ENCODE measurements at regions not wholly inside any gene's neighbourhood (a gene's known extent, or its start where the extent isn't known, plus 50 kb on each side); places are given as distances from the start of the nearest gene placed in this dataset.

- TF ChIP-seq EZH2 (IDR thresholded peaks at IDR 0.05; ENCODE audit: low read length, unreplicated experiment), result no peak
- no peak for TF ChIP-seq CTCF (conservative IDR thresholded peaks at IDR 0.05; ENCODE audit: low read depth, low read length)
- no peak for TF ChIP-seq EZH2phosphoT487 (IDR thresholded peaks at IDR 0.05; ENCODE audit: borderline replicate concordance, low read length)
- Histone ChIP-seq H3K9me3 (ENCODE audit: low read length) (no peaks in the 10 kb centered on the region), H3K4me1 (ENCODE audit: insufficient read depth, low read length) (peaks cover 4% of the 10 kb centered on the region; the same call in 1 of the 2 replicates), H3K9ac (ENCODE audit: low read length) (no peak overlapping the region), H3K27me3 (ENCODE audit: low read length) (no peaks in the 10 kb centered on the region), H3K27ac (ENCODE audit: low read length) (no peak overlapping the region), H3F3A (ENCODE audit: low read length, unreplicated experiment) (no peaks in the 10 kb centered on the region), H3K36me3 (ENCODE audit: low read depth, low read length) (no peaks in the 10 kb centered on the region), H3K4me3 (ENCODE audit: low read length) (no peak overlapping the region), H4K20me1 (ENCODE audit: low read length) (no peaks in the 10 kb centered on the region), H2AFZ (ENCODE audit: low read length) (peak overlapping the region; percentile 63), H3K79me2 (ENCODE audit: low read length) (no peaks in the 10 kb centered on the region), H3K4me2 (ENCODE audit: low read length) (0 out of 2 replicates have a peak overlapping the region, but pooled peaks have one; percentile 28), H3K9me2 (replicated peaks; ENCODE audit: low read length) (no peaks in the 10 kb centered on the region)
- ChIA-PET POLR2A (ENCODE audit: unreplicated experiment) (no interaction called here), CTCF (no interaction called here)
- no peak for DNase-seq
- intact Hi-C loops (cut with micrococcal nuclease), result no loop called here
- no TSS peak for BruUV-seq (replicated peaks)
- ATAC-seq, result no peak
Measured at GRCh38 chr4:117529401-117529800, 444.0 kb upstream of the TRAM1L1 start.

DNA sequence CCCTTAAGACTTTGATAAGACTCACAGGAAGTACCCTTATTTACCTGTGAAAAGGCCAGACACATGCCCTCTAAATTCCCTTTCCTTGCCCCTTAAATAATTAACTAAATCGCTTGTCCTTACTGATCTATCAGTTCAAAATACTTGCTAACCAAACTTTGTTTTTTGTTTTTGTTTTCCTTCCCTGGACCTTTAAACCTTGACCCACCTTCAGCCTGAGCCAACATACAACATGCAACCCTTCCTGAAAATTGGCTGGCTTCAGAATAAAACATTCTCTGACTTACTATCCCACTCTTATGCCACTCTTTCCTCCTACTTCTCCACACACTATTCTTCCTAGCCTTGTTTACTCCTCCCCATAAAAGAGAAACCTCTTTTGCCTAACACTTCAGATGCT, 448.1 kb upstream of the TRAM1L1 start:
- CTCF ChIA-PET, result no interaction called here
- BruUV-seq (replicated peaks), result no TSS peak
- ATAC-seq, result no peak

More for the DNA sequence above, 448.1 kb upstream of the TRAM1L1 start:
- Histone ChIP-seq H3K4me2 (ENCODE audit: low read length) (no peak overlapping the region), H3K27ac (ENCODE audit: low read length) (no peak overlapping the region), H4K20me1 (ENCODE audit: low read length) (no peaks in the 10 kb centered on the region), H3K4me1 (ENCODE audit: insufficient read depth, low read length) (peaks cover 3% of the 10 kb centered on the region; the same call in 1 of the 2 replicates), H2AFZ (ENCODE audit: low read length) (no peak overlapping the region), H3K9ac (ENCODE audit: low read length) (no peak overlapping the region), H3K9me3 (ENCODE audit: low read length) (no peaks in the 10 kb centered on the region), H3K4me3 (ENCODE audit: low read length) (no peak overlapping the region), H3K79me2 (ENCODE audit: low read length) (no peaks in the 10 kb centered on the region), H3K9me2 (replicated peaks; ENCODE audit: low read length) (no peaks in the 10 kb centered on the region), H3K27me3 (ENCODE audit: low read length) (no peaks in the 10 kb centered on the region), H3F3A (ENCODE audit: low read length, unreplicated experiment) (no peaks in the 10 kb centered on the region), H3K36me3 (ENCODE audit: low read depth, low read length) (no peaks in the 10 kb centered on the region)
- TF ChIP-seq EZH2phosphoT487 (IDR thresholded peaks at IDR 0.05; ENCODE audit: borderline replicate concordance, low read length), result no peak
- TF ChIP-seq EZH2 (IDR thresholded peaks at IDR 0.05; ENCODE audit: low read length, unreplicated experiment), result no peak
- no peak for TF ChIP-seq CTCF (conservative IDR thresholded peaks at IDR 0.05; ENCODE audit: low read depth, low read length)
- intact Hi-C loops (cut with micrococcal nuclease), result no loop called here
- no peak for DNase-seq
- POLR2A ChIA-PET (ENCODE audit: unreplicated experiment), result no interaction called here

All from PC-3 (cell line).